ENCODE measurements at regions not wholly inside any gene's neighbourhood (a gene's known extent, or its start where the extent isn't known, plus 50 kb on each side); places are given as distances from the start of the nearest gene placed in this dataset.

DNA sequence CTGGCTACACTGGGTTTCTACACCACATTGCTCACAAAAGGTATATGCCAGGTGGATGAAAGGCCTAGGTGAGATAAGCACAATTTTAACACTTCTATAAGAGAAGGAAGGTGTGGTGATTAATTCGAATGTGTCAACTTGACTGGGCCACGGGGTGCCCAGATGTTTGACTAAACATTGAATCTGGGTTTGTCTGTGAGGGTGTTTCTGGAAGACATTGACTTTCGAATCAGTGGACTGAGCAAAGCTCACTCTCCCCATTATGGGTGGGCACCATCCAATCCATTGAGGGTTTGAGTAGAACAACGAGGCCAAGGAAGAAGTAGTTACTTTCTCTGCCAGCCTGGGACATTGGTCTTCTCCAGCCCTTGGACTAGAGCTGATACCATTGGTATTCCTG, 78.2 kb upstream of the COL5A1 start:
- POLR2A ChIA-PET (ENCODE audit: unreplicated experiment), result no interaction called here
- CTCF ChIA-PET, result interaction anchor here (1.0 kb wide), 1 partner anchor 114 kb away, joined by 3 read pairs; no protein-coding TSS in a partner anchor
- in situ Hi-C loops (cut with MboI; ENCODE audit: low sequenced_read_pairs), result no loop called here

More for the DNA sequence above, 78.2 kb upstream of the COL5A1 start:
- Histone ChIP-seq H3K79me1 (ENCODE audit: low read depth in 1 of 2, low read length in 2 of 2) (no peaks in the 10 kb centered on the region), H3K27me3 (ENCODE audit: control insufficient read depth, insufficient read depth, low read length) (no peaks in the 10 kb centered on the region), H3K4me1 (ENCODE audit: control insufficient read depth, insufficient read depth, low read length) (peaks cover 7% of the 10 kb centered on the region), H3K4ac (ENCODE audit: low read depth, low read length) (no peak overlapping the region), H3K23ac (ENCODE audit: low read depth, low read length) (no peak overlapping the region), H3K9me3 (ENCODE audit: control insufficient read depth, insufficient read depth, low read length) (peaks cover 3% of the 10 kb centered on the region), H2AFZ (replicated peaks; ENCODE audit: low read length, poor library complexity) (no peak overlapping the region), H4K20me1 (ENCODE audit: insufficient read depth, low read length) (no peaks in the 10 kb centered on the region), H2AK9ac (replicated peaks; ENCODE audit: low read depth, low read length, poor library complexity) (no peak overlapping the region), H2BK120ac (ENCODE audit: low read depth, low read length) (no peak overlapping the region), H3K18ac (ENCODE audit: low read depth, low read length) (no peak overlapping the region), H2BK5ac (ENCODE audit: low read depth, low read length, poor library complexity, severe bottlenecking) (no peak overlapping the region), H4K91ac (ENCODE audit: insufficient read depth, low read depth, low read length) (no peak overlapping the region), H2AK5ac (ENCODE audit: low read depth, low read length) (0 out of 2 replicates have a peak overlapping the region, but pooled peaks have one; percentile 56), H4K5ac (ENCODE audit: low read depth, low read length) (no peak overlapping the region), H3K9ac (ENCODE audit: low read depth, low read length) (no peak overlapping the region), H3K36me3 (ENCODE audit: control insufficient read depth, insufficient read depth, low read length) (no peaks in the 10 kb centered on the region), H2BK20ac (ENCODE audit: low read depth, low read length) (no peak overlapping the region), H3K4me2 (ENCODE audit: low read depth, low read length) (no peak overlapping the region), H3K4me3 (ENCODE audit: insufficient read depth, low read depth, low read length) (no peak overlapping the region), H3K14ac (replicated peaks; ENCODE audit: low read depth, low read length) (no peak overlapping the region), H4K8ac (ENCODE audit: low read depth in 2 of 2, low read length in 2 of 2) (no peak overlapping the region), H2BK15ac (ENCODE audit: low read depth, low read length) (no peak overlapping the region), H3K27ac (ENCODE audit: insufficient read depth, low read length) (no peak overlapping the region), H3K56ac (ENCODE audit: extremely low read depth, insufficient read depth, low read length) (no peak overlapping the region), H3K9me1 (ENCODE audit: insufficient read depth, low read length) (peaks cover 7% of the 10 kb centered on the region)
- dilution Hi-C loops (cut with HindIII; ENCODE audit: low sequenced_read_pairs, unreplicated experiment) (no loop called here), intact Hi-C loops (cut with micrococcal nuclease) (no loop called here)
- ATAC-seq (ENCODE audit: low read depth), result no peak
- WGBS, 2 experiments (ENCODE audit: extremely low coverage in 2 of 2, insufficient read length in 1 of 2), result no CpG with 5 or more reads among the region's 4 CpGs
- DNase-seq, result no peak
- BruUV-seq (replicated peaks), result no TSS peak
- TF ChIP-seq FOS (IDR thresholded peaks at IDR 0.05; ENCODE audit: low read depth, low read length), result no peak
- no peak for TF ChIP-seq POLR2A (IDR thresholded peaks at IDR 0.05; ENCODE audit: low read depth, low read length)
- TF ChIP-seq, protein P1, sequence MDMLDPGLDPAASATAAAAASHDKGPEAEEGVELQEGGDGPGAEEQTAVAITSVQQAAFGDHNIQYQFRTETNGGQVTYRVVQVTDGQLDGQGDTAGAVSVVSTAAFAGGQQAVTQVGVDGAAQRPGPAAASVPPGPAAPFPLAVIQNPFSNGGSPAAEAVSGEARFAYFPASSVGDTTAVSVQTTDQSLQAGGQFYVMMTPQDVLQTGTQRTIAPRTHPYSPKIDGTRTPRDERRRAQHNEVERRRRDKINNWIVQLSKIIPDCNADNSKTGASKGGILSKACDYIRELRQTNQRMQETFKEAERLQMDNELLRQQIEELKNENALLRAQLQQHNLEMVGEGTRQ (IDR thresholded peaks at IDR 0.05; ENCODE audit: low read depth, low read length), result no peak
- TF ChIP-seq RCOR1 (IDR thresholded peaks at IDR 0.05; ENCODE audit: insufficient replicate concordance, low read length), result no peak
- TF ChIP-seq RAD21 (IDR thresholded peaks at IDR 0.05; ENCODE audit: low read length), result no peak
- TF ChIP-seq CEBPB (IDR thresholded peaks at IDR 0.05; ENCODE audit: low read depth, low read length), result no peak
- no peak for TF ChIP-seq NFE2L2 (IDR thresholded peaks at IDR 0.05; ENCODE audit: low read depth, low read length)
- no peak for TF ChIP-seq MAFK (IDR thresholded peaks at IDR 0.05; ENCODE audit: low read depth, low read length)
- TF ChIP-seq CHD1 (IDR thresholded peaks at IDR 0.05; ENCODE audit: low read depth, low read length), result no peak
- TF ChIP-seq RFX5 (IDR thresholded peaks at IDR 0.05; ENCODE audit: low read depth, low read length), result no peak
- no peak for TF ChIP-seq SMC3 (IDR thresholded peaks at IDR 0.05; ENCODE audit: low read depth, low read length)
- TF ChIP-seq, protein P2, sequence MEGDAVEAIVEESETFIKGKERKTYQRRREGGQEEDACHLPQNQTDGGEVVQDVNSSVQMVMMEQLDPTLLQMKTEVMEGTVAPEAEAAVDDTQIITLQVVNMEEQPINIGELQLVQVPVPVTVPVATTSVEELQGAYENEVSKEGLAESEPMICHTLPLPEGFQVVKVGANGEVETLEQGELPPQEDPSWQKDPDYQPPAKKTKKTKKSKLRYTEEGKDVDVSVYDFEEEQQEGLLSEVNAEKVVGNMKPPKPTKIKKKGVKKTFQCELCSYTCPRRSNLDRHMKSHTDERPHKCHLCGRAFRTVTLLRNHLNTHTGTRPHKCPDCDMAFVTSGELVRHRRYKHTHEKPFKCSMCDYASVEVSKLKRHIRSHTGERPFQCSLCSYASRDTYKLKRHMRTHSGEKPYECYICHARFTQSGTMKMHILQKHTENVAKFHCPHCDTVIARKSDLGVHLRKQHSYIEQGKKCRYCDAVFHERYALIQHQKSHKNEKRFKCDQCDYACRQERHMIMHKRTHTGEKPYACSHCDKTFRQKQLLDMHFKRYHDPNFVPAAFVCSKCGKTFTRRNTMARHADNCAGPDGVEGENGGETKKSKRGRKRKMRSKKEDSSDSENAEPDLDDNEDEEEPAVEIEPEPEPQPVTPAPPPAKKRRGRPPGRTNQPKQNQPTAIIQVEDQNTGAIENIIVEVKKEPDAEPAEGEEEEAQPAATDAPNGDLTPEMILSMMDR (conservative IDR thresholded peaks at IDR 0.05; ENCODE audit: low read depth, low read length), result no peak
- no peak for TF ChIP-seq MAZ (IDR thresholded peaks at IDR 0.05; ENCODE audit: borderline replicate concordance, low read depth, low read length)

All from IMR-90 (cell line).